ENCODE measurements at regions not wholly inside any gene's neighbourhood (a gene's known extent, or its start where the extent isn't known, plus 50 kb on each side); places are given as distances from the start of the nearest gene placed in this dataset.

GRCh38 chr12:18971932-18972331, 157.6 kb upstream of the PLEKHA5 start:
- TF ChIP-seq POLR2AphosphoS5 (IDR thresholded peaks at IDR 0.05) = no peak
- TF ChIP-seq CTCF (IDR thresholded peaks at IDR 0.05) = no peak
- no peak for TF ChIP-seq POLR2A (IDR thresholded peaks at IDR 0.05)
- TF ChIP-seq EP300 (IDR thresholded peaks at IDR 0.05) = no peak

Measured in sigmoid colon (tissue), 4 donors.